GM12878 (cell line): ENCODE measurements at regions not wholly inside any gene's neighbourhood (a gene's known extent, or its start where the extent isn't known, plus 50 kb on each side); places are given as distances from the start of the nearest gene placed in this dataset.

Experiments used
- CREB1 ChIP-seq: IDR thresholded peaks from 2 replicates; pipeline ENCODE4 v1.6.1; 2012; ENCODE audit warnings: low read depth, mild to moderate bottlenecking, inconsistent platforms
- LARP7 ChIP-seq: fragments of 450-650 bp; IDR thresholded peaks from 2 replicates; pipeline ENCODE4 v1.6.1; 2017; ENCODE audit warnings: mild to moderate bottlenecking
- POLR2A ChIP-seq: IDR thresholded peaks from 2 replicates; pipeline ENCODE4 v1.6.1; 2011; ENCODE audit warnings: low read depth, mild to moderate bottlenecking, low read length
- SMARCA5 ChIP-seq: fragments of 450-650 bp; IDR thresholded peaks from 2 replicates; pipeline ENCODE4 v1.6.1; 2017; ENCODE audit warnings: mild to moderate bottlenecking
- TF ChIP-seq, protein P1 (sequence below): fragments of 450-650 bp; IDR thresholded peaks from 2 replicates; pipeline ENCODE4 v1.6.1; 2017; ENCODE audit warnings: mild to moderate bottlenecking, moderate library complexity

DNA sequence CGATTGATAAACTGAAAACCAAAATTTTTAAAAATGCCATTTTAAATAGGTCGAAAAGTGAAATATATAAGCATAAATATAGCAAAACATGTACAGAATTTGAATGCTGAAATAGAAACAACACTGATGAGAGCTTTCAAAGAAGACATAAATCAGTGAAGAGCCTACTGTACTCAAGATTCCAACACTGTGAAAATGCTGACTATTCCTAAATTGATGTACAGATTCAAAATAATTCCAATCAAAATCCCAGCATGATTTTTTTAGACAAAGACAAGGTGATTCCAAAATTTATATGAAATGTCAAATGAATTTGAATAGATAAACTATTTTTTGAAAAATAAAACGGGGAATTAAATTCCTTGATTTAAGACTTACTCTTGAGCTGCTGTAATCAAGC, 1010.4 kb downstream of the TBC1D22A start:
- TF ChIP-seq LARP7 (no peak), CREB1 (no peak), POLR2A (no peak), SMARCA5 (no peak)
- TF ChIP-seq, protein P1, sequence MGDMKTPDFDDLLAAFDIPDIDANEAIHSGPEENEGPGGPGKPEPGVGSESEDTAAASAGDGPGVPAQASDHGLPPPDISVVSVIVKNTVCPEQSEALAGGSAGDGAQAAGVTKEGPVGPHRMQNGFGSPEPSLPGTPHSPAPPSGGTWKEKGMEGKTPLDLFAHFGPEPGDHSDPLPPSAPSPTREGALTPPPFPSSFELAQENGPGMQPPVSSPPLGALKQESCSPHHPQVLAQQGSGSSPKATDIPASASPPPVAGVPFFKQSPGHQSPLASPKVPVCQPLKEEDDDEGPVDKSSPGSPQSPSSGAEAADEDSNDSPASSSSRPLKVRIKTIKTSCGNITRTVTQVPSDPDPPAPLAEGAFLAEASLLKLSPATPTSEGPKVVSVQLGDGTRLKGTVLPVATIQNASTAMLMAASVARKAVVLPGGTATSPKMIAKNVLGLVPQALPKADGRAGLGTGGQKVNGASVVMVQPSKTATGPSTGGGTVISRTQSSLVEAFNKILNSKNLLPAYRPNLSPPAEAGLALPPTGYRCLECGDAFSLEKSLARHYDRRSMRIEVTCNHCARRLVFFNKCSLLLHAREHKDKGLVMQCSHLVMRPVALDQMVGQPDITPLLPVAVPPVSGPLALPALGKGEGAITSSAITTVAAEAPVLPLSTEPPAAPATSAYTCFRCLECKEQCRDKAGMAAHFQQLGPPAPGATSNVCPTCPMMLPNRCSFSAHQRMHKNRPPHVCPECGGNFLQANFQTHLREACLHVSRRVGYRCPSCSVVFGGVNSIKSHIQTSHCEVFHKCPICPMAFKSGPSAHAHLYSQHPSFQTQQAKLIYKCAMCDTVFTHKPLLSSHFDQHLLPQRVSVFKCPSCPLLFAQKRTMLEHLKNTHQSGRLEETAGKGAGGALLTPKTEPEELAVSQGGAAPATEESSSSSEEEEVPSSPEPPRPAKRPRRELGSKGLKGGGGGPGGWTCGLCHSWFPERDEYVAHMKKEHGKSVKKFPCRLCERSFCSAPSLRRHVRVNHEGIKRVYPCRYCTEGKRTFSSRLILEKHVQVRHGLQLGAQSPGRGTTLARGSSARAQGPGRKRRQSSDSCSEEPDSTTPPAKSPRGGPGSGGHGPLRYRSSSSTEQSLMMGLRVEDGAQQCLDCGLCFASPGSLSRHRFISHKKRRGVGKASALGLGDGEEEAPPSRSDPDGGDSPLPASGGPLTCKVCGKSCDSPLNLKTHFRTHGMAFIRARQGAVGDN = no peak
